ENCODE measurements at regions not wholly inside any gene's neighbourhood (a gene's known extent, or its start where the extent isn't known, plus 50 kb on each side); places are given as distances from the start of the nearest gene placed in this dataset.

- TF ChIP-seq CTCF (IDR thresholded peaks at IDR 0.05; ENCODE audit: poor library complexity), result no peak
- TF ChIP-seq EZH2 (IDR thresholded peaks at IDR 0.05; ENCODE audit: borderline replicate concordance), result no peak
- TF ChIP-seq EZH2phosphoT487 (IDR thresholded peaks at IDR 0.05; ENCODE audit: low read depth, severe bottlenecking, unreplicated experiment), result no peak
Observed at GRCh38 chr14:104433401-104434213, 146.0 kb upstream of the C14orf180 start.
